HL-60 (cell line): ENCODE measurements at regions not wholly inside any gene's neighbourhood (a gene's known extent, or its start where the extent isn't known, plus 50 kb on each side); places are given as distances from the start of the nearest gene placed in this dataset.

Source experiments
- POLR2AphosphoS5 ChIP-seq: IDR thresholded peaks from 2 replicates; pipeline ENCODE4 v1.6.1; 2012; ENCODE audit warnings: low read depth
- SPI1 ChIP-seq: IDR thresholded peaks from 2 replicates; pipeline ENCODE4 v1.6.1; 2012; ENCODE audit warnings: low read depth, mild to moderate bottlenecking, borderline replicate concordance
- TF ChIP-seq, protein P1 (sequence below): IDR thresholded peaks from one replicate; pipeline ENCODE4 v1.5.1; 2011; ENCODE audit warnings: low read length, control low read depth, inconsistent platforms; ENCODE audit not compliant: insufficient read depth

DNA sequence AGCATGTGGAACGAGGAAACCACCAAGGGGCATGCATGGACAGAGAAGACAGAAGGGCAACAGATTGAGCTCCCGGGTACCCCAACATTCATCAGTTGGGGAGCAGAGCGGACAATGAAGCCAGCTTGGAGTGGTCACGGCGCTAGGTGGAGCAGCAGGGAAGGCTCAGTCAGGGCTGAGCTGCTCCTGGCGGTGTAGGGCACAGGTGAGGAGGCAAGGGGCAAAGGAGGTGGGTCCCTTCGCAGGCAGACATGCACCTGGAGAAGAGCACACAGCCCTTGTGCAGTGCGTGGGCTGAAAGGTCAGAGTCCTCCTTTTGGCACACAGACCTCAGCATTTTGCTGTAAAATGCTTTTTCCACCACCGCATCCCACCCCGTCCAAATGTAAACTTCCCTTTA lies 90.0 kb upstream of the SLC6A6 start:
- TF ChIP-seq SPI1 (no peak), POLR2AphosphoS5 (no peak)
- TF ChIP-seq, protein P1, sequence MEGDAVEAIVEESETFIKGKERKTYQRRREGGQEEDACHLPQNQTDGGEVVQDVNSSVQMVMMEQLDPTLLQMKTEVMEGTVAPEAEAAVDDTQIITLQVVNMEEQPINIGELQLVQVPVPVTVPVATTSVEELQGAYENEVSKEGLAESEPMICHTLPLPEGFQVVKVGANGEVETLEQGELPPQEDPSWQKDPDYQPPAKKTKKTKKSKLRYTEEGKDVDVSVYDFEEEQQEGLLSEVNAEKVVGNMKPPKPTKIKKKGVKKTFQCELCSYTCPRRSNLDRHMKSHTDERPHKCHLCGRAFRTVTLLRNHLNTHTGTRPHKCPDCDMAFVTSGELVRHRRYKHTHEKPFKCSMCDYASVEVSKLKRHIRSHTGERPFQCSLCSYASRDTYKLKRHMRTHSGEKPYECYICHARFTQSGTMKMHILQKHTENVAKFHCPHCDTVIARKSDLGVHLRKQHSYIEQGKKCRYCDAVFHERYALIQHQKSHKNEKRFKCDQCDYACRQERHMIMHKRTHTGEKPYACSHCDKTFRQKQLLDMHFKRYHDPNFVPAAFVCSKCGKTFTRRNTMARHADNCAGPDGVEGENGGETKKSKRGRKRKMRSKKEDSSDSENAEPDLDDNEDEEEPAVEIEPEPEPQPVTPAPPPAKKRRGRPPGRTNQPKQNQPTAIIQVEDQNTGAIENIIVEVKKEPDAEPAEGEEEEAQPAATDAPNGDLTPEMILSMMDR = no peak
